Suppressor macrophage treated with lipopolysaccharide for 4 hours (primary cell): ENCODE measurements at regions not wholly inside any gene's neighbourhood (a gene's known extent, or its start where the extent isn't known, plus 50 kb on each side); places are given as distances from the start of the nearest gene placed in this dataset.

ENCODE experiments used
- DNase-seq: peaks from one replicate; pipeline ENCODE4 v3.0.0-alpha.2; 2020

GRCh38 chr14:103207388-103208072 lies 84.3 kb downstream of the TNFAIP2 start:
- no peak for DNase-seq

- DNase-seq, result no peak
These were observed 85.8 kb downstream of the TNFAIP2 start for GRCh38 chr14:103209054-103209453.

DNA sequence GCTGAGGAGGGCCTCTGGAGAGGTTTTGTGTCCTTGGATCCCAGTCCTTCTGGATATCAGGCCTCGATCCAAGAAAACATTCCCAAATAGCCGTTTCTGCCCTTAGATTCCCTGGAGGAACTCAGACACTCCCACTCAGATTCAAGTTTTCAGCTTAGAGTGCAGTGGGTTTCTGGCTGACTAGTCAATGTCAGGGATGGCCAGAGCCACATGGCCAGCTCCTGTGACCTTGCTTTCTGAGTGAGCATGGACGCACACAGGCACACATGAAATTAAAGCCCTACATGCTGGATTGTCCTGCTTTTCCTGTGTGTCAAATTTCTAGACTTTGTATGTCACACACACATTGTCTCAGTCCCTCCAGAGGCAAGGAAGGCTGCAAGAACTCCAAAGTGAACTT lies 86.2 kb downstream of the TNFAIP2 start:
- no peak for DNase-seq

- DNase-seq, result no peak
These were observed 90.1 kb downstream of the TNFAIP2 start for GRCh38 chr14:103213331-103213730.

GRCh38 chr14:103214461-103214958 lies 91.2 kb downstream of the TNFAIP2 start:
- DNase-seq, result no peak

DNA sequence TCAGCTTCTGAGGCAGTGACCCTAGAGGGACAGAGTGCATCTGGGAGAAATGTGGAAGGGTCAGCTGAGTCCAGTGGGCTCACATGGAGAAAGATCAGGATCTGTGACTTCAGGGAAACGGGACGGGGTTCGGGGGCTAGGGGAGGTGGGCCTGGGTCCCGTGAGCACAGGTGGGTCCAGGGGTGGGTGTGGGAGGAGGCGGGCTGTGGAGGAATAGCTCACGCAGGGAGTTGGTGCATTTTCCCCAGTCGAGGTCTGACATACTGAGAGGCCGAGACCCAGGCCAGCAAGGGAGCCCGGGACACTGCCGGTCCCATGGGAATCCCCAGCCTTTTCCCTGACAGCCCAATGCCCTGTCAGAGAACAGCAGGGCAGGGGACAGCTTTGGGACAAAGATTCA lies 93.1 kb downstream of the TNFAIP2 start:
- DNase-seq, result no peak

- no peak for DNase-seq
These were observed 93.6 kb downstream of the TNFAIP2 start for GRCh38 chr14:103216857-103217256.

DNA sequence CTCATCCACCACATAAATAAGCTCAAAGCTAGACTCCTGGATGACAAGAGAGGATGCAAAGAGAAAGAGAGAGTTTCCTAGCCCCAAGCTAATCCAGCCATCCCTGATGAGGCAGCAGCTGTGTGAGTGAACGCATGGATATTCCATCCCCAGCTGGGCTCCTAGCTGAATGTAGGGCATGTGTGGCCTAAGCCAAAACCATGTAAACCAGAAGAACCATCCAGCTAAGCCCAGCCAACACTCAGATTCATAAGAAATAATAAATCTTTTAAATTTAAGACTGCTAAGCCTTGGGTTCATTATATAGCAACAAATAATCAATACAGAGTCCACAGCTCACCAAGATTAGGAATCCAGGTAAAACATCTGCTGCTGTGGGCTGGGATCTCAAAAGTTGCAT lies 94.3 kb downstream of the TNFAIP2 start:
- DNase-seq, result no peak

DNA sequence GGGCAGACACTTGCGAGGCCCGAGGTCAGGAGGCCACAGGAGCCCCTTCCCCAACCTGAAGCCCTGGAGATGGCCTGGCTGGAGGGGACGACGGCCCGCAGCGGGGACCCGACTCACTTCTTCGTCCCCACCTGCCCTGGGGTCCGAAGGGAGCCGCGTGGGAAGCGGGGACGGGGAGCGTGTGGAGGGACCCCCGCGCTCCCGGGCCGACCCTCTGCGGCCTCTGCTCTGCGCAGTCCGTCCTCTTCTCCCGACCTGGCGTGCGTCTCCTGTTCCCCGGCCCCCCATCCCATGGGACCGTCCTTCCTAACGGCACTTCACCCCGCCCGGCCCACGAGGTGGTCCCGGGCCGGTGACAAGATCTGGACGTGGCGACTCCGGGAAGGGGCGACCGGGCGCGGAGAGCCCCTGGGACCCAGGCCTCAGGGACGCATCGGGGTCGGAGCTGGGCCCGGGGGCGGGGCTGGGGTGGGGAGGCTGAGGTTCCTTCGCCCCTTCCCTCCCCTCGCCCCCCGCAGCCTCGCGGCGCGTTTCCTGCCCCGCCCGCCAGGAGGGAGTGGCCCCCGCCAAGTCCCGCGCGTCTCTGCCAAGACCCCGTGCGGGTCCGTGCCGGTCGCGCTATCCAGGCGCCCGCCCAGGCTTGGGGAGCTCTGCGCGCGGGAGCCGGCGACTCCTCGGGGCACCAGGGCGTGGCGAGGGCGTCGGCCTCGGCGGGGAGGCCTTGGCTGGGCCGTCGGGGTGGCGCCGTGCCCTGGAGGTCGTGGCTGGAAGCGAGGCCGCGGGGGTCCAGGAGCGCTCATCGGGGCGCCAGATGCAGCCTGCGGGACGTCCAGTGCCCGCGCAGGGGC lies 97.1 kb downstream of the TNFAIP2 start:
- no peak for DNase-seq

- DNase-seq, result no peak
These were observed 97.9 kb downstream of the TNFAIP2 start for GRCh38 chr14:103220982-103221641.

GRCh38 chr14:103221781-103222358 lies 98.6 kb downstream of the TNFAIP2 start:
- DNase-seq, result no peak

GRCh38 chr14:103223818-103224352 lies 100.6 kb downstream of the TNFAIP2 start:
- DNase-seq, result no peak

DNA sequence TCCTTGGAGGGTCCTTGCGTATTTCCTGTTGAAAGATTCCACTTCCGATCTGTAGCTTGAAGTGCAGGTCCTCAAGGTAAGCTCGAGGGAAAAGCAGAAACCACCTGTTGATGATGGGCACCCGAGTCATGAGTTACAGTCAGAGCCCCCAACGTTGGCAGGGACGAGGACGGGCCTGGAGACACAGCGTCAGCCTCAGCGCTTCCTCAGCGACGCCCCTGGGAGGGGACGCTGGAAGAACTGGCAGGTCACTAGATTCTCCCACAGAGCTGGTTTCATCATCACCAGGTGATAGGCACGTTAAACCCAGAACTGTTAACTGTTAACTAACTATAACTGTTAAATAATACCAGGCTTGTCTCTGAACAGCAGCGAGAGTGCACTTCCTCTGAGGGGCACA lies 101.8 kb downstream of the TNFAIP2 start:
- no peak for DNase-seq

GRCh38 chr14:103225476-103225875 lies 102.2 kb downstream of the TNFAIP2 start:
- no peak for DNase-seq

DNA sequence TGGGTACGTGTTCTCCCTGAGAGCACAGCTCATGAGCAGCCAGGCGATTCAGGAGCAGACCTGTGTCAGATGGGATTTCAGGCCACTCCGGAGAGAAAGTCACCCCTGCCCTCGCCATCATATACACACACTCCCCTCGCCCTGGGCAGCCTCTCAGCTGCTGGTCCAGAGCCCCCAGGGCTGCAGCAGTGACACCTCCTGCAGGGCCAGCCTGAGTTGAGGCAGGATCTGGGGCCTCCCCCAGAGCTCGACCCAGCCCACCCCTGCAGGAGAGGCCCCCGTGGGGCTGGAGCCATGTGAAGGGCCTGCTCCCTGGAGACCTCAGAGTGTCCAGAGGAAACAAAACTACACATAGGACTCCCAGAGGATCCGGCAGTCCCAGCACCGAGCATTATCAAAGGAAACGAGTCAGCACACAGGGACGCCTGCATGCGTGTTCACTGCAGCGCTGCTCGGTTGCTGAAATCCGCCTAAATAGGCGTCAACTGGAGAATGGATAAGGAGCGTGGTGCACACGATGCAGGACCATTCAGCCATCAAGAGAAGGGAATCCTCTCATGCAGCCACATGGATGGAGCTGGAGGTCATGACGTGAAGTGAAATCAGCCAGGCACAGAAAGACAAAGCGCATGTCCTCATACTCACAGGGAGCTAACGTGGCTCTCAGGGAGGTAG lies 104.0 kb downstream of the TNFAIP2 start:
- DNase-seq, result no peak

DNA sequence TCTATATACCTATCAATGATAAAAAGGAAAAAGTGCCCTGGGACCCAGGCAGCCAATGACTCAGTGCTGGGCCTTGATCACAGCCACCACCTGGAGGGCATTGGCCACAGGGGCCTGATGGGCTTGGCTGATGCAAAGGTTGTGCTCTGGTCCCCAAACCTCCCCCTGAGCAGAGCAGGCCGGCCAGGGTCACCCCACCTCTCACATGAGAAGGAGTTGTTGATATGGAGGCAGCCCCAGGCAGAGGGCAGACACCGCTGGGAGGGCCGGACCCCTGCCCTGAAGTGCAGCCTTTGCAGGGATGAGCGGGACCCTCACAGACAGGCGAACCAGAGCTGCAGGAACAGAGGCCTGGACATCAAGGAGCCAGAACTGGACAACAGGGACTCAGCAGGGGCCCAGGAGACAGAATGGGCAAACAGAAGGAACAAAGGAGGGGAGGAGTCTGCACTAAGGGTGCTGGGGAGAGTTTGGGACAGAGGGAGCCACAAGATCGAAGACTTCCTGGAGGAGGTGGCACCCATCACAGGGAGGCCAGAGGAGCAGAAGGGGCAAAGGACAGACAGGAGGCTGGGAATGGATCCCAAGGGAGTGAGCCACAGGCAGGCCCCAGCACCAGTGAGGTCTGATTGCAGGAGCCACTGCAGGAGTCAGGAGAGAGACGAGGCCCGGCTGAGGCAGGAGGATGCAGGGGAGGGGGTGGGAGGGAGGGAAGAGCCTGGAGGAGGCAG lies 105.0 kb downstream of the TNFAIP2 start:
- no peak for DNase-seq

DNA sequence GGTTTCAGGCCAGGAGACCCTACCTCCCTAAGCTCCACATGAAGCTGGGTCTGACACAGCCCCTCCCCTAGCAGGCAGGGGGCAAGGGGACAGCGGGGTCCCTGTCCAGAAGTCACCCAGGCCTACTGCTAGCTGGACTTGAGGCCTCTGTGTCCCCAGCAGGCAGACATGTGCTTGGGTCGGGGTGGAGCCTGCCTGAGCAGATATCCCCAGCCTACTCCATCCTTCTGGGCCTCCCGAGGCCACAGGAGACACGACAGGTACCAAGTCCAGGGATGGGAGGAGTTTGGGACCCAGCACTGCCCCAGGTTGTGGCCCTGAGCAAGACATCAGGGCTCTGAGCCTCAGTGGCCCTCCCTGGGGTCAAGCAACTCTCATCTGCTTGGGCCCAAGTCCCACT lies 105.2 kb upstream of the EIF5 start:
- DNase-seq, result no peak

DNA sequence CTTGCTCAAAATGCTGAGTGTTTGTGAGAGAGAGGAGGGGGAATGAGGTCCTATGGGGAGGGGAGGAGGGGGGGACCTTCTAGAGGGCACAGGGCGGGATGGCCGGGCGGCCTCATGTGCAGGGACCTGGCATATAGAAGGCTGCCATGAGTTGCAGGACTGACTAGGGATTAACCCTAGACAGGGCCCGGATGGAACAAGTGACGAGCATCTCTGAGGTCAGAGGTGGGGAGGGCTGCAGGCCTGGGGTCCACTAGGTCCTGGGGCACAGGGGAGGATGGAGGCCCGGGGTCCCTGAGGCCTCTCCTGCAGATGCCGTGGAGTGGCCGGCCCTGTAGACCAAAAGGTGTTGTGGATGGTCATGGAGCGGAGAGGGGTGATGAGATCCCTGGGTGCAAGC lies 104.0 kb upstream of the EIF5 start:
- DNase-seq, result no peak

DNA sequence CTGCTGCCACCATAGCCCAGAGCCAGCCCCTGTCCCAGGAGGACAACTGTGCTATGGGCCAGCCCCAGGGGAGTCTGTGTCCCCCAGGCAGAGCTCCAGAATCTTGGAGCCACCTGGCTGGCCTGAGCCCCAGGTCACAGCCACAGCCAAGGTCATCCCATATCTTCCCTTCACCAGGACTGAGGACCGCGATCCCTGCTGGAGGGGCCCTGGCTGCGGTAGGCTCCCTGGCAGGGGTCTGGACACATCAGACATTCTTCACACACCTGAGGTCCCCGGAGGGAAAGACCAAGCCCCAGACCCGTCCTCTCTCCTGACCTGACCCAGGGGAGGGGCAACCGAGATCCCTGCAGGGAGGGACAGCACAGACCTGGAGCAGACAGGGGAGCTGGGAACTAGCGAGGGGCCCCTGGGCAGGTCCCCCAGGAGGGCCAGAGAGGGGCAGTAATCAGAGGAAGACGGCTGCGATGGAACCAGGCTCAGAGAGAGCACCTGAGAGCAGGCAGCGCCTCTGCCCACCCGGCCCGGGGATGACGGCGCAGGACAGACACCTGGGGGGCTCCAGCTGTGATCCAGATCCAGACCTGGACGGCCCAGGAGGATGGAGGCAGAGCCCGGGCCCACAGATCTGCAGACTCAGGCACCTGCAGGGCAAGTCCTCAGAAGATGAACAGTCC lies 103.2 kb upstream of the EIF5 start:
- no peak for DNase-seq

- no peak for DNase-seq
These were observed 102.5 kb upstream of the EIF5 start for GRCh38 chr14:103231376-103232019.
